HG03064 (cell line): ENCODE measurements at regions not wholly inside any gene's neighbourhood (a gene's known extent, or its start where the extent isn't known, plus 50 kb on each side); places are given as distances from the start of the nearest gene placed in this dataset.
"Not testable (repeated sequence)": the region's sequence is repeated elsewhere in the genome, so short reads cannot be mapped to it uniquely, and the experiment has no call there.

Experiments
- ATAC-seq: cut with Tn5 transposase; IDR thresholded peaks from one replicate; pipeline ENCODE4 v1.9.1; 2021; ENCODE audit warnings: low read depth; ENCODE audit not compliant: unreplicated experiment

DNA sequence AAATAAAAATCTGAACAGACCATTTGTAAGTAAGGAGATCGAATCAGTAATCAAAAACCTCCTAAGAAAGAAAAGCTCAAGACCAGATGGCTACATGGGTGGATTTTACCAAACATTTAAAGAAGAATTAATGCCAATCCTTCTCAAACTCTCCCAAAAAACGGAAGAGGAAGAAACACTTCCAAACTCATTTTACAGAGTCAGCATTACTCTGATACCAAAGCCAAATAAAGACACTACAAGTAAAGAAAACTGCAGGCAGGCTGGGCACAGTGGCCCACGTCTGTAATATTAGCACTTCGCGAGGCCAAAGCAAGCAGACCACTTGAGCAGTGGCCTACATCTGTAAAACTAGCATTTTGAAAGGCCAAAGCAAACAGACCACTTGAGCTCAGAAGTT, 159.8 kb downstream of the DPY19L2 start:
- no peak for ATAC-seq

DNA sequence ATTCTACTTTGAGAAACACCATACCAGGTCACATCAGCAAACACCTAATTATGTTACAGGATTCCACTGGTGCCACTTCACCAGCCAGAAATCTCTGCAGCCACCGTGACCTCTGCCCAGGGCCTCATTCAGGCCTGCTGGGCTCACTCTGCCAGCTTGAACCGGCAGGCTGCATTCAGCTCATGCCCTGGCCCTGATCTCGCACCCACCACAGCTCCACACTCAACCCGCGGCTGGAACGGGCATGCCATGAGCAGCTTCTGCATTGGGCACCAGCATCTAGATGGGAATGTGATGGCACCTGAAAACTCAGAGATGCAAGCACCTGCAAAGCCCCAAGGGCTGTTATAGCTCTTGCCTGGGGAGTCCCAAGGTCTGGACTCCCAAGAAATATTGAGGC, 168.7 kb downstream of the DPY19L2 start:
- no peak for ATAC-seq

DNA sequence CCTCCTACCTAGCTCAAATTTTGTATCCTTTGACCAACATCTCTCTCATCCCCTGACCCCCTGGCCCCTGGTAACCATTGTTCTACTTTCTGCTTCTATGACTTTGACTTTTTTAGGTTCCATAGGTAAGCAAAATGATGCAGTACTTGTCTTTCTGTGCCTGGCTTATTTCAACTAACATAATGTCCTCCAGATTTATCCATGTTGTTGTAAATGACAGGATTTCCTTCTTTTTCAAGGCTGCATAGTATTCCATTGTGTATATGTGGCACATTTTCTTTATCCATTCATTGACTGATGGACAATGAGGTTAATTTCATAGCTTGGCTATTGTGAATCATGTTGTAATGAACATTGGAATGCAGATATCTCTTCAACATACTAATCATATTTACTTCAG, 170.1 kb downstream of the DPY19L2 start:
- no peak for ATAC-seq

DNA sequence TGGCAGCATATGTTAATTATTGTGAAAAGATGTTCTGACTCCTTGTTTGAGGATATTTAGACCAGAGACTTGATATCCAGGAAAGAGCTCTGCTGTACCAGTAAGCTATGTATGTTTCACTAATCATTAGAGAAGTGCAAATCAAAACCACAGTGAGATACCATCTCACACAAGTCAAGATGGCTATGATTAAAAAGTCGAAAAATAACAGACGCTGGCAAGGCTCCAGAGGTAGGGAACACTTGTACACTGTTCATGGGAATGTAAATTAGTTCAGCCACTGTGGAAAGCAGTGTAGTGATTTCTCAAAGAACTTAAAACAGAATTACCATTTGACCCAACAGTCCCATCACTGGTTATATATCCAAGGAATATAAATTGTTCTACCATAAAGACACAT, 171.6 kb downstream of the DPY19L2 start:
- no peak for ATAC-seq

DNA sequence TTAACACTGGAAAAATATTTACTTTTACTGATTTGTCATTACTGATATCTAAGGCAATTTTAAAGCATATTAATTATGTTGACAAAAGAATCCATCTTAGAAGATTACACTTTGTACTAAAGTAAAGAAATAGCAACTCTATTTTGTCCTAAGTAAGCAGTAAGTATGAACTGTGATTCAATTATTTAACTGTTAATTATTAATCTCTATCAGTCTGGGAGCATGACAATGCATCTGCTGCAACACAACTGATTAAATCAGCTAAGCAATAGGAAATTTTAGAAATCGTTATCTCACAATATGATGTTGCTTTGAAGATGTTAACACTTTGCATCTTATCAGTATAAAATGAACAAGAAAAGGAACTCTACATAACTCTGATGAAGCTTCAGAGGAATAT, 172.3 kb downstream of the DPY19L2 start:
- no peak for ATAC-seq

DNA sequence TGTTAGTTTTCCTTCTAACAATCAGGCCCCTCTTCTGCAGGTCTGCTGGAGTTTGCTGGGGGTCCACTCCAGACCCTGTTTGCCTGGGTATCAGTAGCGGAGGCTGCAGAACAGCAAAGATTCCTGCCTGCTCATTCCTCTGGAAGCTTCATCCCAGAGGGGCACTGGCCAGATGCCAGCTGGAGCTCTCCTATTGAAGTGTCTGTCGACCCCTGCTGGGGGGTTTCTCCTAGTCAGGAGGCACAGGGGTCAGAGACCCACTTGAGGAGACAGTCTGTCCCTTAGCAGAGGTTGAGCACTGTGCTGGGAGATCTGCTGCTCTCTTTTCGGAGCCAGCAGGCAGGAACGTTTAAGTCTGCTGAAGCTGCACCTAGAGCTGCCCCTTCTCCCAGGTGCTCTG, 174.9 kb downstream of the DPY19L2 start:
- ATAC-seq, result not testable (repeated sequence)

DNA sequence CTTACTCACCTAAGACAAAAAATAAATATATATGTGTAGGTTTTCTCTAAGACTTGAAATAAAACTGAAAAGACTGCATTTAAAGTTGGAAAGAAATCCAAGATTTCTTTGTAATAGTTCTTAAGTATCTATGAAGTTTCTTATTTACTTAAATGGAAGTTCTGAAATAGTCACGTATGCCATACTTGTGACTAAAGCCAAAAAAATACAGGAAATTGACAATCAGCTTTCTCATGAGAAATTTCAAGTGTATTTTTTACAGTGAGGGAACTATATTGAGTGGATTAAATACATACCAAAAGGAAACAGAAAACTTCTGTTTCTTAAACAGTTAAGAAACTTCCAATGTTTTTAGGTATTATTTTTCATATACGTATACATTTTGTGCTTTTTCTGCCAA, 188.1 kb downstream of the DPY19L2 start:
- no peak for ATAC-seq

DNA sequence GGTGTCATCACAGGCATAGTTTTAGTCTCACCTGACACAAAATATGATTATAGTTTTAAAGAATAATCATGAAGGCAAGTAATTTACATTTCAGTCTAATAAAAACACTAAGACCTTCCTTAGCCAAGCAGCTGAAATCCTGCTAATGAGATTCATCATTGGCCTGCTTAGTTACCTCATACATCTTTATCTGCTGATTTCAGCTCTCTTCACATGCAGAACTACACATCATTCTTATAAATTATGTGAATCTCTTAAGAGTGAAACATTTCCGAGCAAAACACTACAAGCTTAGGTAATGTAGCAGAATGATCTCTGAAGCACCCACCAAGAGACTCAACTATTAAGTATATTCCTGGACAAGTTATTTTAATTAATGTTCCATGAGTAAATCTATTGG, 198.1 kb downstream of the DPY19L2 start:
- ATAC-seq, result no peak

DNA sequence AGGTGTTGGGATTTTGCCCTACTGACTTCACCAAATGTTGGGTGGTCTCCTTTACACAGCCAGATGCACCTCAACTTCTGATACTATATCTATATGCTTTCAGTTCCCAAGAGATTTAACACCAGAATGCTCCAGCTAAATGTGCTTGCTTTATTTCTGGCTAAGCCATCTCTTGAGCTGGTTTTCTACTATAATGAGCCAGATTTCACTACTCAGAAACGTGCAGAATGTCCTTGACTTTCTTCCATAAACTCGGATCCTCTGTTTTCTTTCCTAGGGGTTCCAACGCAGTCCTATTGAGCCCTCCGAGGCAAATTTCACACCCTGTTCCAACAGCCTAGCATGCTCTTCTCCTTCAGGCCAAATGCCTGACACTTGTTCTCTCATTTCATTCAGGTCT, 200.3 kb downstream of the DPY19L2 start:
- ATAC-seq, result no peak

DNA sequence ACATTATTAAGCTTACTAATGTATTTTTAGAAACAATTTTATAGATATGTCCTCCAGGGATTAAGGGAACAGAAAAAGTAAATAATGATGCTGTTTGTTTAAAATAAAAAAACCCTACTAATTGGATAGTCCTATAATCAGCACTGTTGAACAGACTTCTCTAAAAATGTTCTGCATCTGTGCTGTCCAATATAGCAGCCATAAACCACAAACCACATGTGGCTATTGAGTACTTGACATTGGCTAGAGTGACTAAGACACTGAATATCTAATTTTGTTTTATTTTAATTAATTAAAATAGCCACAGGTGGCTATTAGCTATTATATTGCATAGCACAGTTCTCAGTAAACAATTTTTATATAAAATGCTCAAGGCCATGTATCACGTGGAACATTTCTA, 210.4 kb downstream of the DPY19L2 start:
- no peak for ATAC-seq

DNA sequence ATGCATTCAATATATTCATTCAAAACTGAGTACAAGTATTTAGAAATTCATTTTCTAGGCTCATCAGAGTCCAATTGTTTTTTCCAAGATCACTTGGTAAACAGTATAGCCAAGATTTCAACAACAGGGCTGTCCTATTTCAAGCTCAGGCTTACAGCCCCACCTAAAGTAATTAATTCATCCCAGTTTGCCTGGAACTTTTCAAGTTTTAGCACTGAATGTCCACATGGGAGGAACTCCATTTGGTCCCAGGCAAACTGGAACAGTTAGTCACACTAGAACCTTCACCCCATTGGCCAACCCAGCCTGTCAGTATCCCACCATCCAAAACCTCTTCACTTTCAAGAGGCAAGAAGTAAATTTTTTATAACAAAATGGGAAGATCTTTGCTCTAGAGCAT, 210.9 kb downstream of the DPY19L2 start:
- no peak for ATAC-seq

DNA sequence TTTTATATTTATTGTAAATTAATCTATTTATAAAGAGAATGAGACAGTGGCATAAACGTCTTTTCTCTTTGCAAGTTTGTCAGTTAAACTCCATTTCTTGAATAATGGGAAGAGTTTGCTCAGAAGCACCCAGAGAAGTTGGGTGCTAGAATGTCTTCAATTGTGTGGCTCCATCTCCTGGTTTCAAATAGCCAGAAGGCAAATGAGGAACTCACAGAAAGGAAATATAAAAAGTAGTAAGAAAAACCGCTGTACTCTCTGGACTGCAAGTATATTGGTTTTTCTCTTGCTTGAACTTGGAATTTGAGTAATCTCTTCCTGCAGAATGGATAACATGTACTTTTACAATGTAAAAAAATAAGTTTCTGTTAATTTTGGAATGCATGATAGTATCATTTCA, 217.5 kb downstream of the DPY19L2 start:
- ATAC-seq, result no peak

DNA sequence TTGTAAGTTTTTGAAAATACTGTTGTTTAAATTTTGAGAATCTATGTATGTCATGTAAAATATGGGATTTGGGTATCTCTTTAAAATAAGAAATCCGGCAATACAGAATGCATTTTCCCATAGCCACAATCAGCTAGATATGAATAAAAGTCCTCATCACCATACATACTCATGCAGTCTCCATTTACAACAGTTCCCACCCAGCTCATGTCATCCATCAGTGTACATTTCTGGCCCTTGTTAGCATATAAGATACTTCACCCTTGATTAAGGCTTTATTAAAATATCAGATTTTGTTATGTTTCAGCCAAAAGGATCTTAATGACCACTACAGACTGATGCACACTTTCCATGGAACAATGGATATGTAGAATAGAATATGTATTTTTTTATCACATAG, 218.0 kb downstream of the DPY19L2 start:
- ATAC-seq, result no peak

DNA sequence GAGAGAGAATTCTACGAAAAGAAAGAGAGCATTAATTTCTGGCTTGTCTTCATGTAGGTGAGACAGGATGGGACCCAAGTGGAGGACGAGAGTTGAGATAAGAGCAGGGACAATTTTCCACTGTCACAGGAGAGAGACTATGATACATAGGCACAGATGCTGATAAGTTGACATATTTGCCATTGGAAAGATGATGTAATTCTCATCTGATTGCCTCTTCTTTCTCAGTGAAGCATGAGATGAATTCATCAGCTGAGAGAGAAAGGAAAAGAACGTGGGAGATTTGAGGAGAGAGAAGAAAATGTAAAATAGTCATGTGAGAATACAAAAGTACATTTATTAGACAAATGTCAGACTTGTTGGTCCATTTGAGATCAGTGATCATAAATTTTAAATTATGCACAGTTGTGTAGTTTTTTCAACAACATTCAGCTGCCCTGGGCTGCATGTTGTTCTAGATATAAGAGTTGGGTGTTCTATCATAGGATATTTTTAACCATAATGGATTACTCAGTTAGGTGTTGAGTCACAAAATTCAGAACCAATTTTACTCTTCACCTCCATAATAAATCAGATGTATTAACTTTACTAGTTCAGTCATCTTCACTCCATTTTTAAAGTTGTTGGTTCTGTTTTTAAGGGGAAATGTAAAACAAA, 222.9 kb downstream of the DPY19L2 start:
- ATAC-seq, result no peak

DNA sequence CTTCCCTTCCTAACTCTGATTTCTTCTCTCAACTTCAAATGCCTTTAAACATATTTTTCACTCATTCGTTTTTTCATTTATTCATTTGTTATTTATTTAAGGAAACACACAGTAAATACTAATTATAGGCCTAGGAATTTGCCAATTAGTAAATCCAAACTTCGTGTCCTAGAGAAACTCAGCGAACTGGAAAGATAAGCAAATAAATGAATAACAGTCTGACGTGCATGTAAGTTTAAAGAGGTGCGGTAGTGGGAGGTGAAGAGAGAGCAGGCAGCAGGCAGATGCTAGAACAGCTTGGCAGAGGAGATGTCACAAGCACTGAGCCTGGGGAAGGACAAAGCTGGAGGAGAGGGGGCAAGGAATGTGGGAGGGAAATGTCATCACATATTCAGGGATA, 228.2 kb downstream of the DPY19L2 start:
- ATAC-seq, result no peak

DNA sequence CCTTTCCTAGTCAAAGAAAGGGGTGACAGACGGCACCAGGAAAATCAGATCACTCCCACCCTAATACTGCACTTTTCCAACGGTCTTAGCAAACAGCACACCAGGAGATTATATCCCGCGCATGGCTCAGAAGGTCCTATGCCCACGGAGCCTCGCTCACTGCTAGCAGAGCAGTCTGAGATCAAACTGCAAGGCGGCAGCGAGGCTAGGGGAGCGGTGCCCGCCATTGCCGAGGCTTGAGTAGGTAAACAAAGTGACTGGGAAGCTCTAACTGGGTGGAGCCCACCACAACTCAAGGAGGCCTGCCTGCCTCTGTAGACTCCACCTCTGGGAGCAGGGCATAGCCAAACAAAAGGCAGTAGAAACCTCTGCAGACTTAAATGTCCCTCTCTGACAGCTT, 233.9 kb downstream of the DPY19L2 start:
- ATAC-seq, result not testable (repeated sequence)

DNA sequence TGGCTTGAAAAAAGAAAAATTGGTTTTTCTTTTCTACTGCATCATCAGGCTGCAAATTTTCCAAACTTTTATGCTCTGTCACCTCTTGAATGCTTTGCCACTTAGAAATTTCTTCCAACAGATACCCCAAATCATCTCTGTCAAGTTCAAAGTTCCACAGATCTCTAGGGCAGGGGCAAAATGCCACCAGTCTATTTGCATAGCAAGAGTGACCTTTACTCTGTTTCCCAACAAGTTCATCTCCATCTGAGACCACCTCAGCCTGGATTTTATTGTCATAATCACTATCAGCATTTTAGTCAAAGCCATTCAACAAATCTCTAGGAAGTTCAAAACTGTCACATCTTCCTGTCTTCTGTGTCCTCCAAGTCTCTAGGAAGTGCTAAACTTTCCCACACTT, 240.3 kb downstream of the DPY19L2 start:
- ATAC-seq, result not testable (repeated sequence)

DNA sequence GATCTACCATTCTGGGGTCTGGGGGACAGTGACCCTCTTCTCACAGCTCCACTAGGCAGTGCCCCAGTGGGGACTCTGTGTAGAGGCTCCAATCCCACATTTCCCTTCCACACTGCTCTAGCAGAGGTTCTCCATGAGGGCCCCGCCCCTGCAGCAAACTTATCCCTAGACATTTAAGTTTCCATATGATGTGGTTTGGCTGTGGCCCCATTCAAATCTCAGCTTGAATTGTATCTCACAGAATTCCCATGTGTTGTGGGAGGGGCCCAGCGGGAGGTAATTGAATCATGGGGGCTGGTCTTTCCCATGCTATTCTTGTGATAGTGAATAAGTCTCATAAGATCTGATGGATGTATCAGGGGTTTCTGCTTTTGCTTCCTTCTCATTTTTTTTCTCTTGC, 241.3 kb downstream of the DPY19L2 start:
- not testable (repeated sequence) for ATAC-seq

DNA sequence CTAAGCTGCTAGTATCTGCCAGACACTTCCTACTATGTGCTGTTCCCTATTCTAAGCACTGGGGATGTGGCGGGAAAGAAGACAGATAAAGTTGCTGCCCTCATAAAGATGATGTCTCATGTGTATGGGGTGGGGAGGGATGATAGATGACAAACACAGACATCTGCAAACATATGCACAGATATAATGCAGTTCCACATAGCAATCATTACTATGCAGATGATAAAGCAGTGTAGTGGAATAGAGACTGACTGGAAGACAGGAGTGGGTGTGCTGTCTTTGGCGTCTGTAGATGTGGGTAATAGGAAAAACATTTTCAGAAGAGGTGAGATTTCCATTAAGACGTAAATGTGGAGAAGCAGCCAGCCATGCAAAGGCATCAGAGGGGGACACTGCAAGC, 243.6 kb downstream of the DPY19L2 start:
- no peak for ATAC-seq

DNA sequence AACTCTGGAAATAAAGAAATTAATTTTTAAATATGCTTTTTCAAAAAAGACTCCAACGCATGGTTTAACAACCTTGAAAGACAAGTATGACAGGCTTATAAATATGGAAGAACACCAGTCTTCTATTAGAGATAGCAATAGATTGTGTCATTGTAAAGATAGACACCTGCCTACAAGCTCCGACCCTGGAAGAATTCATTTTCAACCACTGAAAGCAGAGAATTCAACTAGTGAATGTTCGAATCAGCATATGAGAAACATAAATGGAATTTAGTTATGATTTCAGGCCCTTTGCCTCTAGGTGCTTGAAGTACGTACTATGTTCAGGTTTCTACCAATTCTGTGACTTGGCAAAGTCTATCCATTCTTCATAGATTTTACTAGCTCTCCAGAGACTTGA, 244.5 kb downstream of the DPY19L2 start:
- no peak for ATAC-seq

DNA sequence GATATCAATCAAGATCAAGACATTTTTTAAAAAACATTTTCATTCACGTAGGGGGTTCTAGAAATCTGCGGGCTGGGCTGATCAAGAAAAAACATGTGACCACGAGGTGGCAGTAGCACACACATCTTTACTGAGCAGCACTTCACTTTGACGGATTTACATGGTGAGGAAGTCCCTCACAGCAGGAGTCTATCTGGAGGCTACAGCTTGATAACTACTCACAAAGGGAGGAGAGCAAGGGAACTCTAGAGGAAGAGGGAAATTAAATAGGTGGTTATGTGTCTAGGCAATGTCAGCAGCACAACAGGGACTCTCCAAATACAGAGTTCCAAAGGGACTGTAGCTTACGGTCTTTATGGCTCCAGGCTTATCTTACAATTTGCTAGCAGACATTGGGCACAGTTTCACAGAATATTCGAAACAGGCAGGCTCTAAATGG, 248.1 kb downstream of the DPY19L2 start:
- peak; percentile 82 for ATAC-seq

DNA sequence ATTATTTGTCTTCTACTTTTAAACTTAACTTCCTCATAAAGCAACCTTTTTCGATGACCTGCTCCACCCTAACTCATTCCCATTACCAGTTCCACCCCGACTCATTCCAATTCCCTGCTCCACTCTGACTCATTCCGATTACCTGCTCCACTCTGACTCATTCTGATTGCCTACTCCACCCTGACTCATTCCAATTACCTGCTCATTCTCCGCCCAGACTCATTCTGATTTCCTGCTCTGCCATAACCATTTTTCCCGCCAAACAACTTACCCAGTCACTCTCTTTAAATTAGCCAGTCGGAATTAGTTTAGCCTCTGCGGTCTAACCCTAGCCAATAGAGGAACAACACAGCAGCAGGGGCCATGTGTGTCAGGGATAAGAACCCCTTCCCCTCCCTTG, 249.1 kb downstream of the DPY19L2 start:
- no peak for ATAC-seq

DNA sequence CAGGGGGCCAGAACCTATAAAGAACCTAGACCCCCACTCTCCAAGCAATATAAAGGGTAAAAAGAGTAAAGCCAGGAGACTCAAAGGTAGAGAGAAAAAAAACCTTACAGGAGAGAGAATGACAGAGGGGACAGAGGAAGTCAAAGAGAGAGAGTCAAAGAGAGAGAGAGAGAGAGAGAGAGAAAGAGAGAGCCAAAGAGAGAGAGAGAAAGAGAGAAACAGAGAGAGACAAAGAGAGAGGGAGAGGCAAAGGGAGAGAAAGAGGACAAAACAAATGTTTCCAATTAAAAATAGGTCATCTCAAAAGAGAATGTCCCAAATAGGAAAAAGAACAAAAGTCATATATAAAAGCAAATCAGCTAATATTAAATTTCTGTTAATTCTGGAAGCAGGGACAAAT, 251.5 kb downstream of the DPY19L2 start:
- ATAC-seq, result no peak
